ENCODE measurements at regions not wholly inside any gene's neighbourhood (a gene's known extent, or its start where the extent isn't known, plus 50 kb on each side); places are given as distances from the start of the nearest gene placed in this dataset.
"Not testable (repeated sequence)": the region's sequence is repeated elsewhere in the genome, so short reads cannot be mapped to it uniquely, and the experiment has no call there.

DNA sequence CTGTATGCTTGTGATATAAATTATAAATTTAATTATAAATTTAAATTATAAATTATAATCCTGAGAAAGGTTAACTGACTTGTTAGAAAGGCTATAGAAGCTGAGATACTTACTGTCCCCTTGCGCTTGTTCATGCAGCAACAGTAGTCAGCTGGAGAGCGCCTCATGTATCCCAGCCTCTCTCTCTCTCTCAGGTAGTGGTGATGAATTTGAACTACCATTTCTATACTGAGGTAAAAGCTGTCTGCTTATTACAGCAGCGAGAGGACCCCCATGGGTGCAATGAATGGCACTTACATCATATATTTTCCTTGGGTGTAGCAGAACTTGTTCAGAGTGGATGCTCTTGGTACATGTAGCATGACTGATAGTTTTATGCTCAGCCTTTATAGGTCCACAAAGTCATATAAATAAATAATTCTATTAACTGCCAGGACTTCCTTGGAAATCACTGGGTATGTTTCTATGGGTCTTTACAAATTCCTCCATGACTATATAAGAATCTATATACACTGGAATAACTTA is 1308.7 kb downstream of the REEP3 start:
- Mint-ChIP-seq H3K9me3 (no peaks in the 10 kb centered on the region), H3K27me3 (no peaks in the 10 kb centered on the region), H3K27ac (no peak overlapping the region), H3K36me3 (no peaks in the 10 kb centered on the region), H3K4me1 (no peaks in the 10 kb centered on the region), H3K4me3 (no peak overlapping the region)
- DNase-seq (ENCODE audit: low spot score in 2 of 2), result no peak
- ATAC-seq (ENCODE audit: low read depth), result no peak

DNA sequence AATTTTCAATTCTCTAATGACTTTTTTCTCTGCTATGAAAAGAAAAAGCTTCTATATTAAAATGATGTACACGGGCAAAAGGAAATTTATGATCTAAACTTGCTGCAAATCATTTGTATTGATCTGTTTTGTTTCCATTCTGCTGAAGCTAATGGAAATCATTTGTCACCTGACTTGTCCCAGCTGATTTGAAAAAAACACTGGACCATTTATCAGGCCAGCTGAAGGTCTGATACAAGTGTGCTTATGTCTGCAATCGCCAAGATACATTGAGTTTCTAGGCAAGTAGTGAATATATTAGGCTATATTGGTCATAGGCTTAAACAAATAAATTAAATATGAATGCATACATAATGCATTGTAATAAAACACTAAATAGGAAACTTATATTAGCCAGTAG is 1309.7 kb downstream of the REEP3 start:
- H3K9me3 Mint-ChIP-seq, result no peaks in the 10 kb centered on the region

DNA sequence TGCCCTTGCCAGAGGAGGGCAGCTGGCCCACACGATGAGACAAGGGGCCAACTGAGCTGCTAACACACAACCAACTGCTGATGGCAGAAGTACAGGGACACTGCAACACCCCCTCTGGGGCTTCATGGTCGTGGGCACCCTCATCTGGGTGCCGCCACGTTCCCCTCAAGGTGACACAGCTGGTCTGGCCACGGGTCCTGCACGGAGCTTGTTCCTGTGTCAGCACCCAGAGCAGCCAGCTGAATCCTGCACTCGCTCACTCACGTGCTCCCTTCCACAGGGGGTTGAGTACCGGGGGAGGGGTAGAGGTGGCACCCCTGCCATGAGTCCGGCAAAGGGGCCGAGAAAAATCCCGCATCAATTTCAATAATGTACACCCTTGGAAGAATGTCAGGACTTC is 1319.1 kb downstream of the REEP3 start:
- Mint-ChIP-seq H3K9me3 (peaks cover 6% of the 10 kb centered on the region), H3K36me3 (no peaks in the 10 kb centered on the region), H3K4me1 (no peaks in the 10 kb centered on the region)

More for the DNA sequence above, 1309.7 kb downstream of the REEP3 start:
- no peaks in the 10 kb centered on the region for H3K4me1 Mint-ChIP-seq
- ATAC-seq (ENCODE audit: low read depth) (no peak), DNase-seq (ENCODE audit: low spot score in 2 of 2) (no peak)
- H3K4me3 Mint-ChIP-seq, result no peak overlapping the region
- no peaks in the 10 kb centered on the region for H3K27me3 Mint-ChIP-seq
- no peak overlapping the region for H3K27ac Mint-ChIP-seq
- H3K36me3 Mint-ChIP-seq, result no peaks in the 10 kb centered on the region

DNA sequence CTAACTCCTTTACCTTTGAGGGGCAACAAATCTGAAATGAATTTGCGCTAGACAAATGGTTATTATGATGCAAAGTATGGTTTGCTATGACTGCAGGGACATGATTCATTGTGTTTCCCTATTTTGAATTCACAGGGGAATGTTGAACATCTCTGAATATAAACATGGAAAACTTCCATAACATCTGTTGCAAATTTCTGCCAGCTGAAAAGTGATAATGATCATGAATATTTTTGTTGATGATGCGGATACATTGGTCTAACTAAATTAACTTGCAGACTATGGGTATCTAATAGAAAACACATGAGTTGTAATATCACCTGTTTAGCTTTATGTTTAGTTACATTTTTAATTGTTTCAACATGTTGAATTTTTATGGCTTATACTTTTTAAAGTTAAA is 1325.5 kb downstream of the REEP3 start:
- Mint-ChIP-seq H3K27ac (no peak overlapping the region), H3K9me3 (peaks cover 5% of the 10 kb centered on the region), H3K4me3 (no peak overlapping the region), H3K4me1 (no peaks in the 10 kb centered on the region), H3K36me3 (no peaks in the 10 kb centered on the region), H3K27me3 (no peaks in the 10 kb centered on the region)
- no peak for DNase-seq (ENCODE audit: low spot score in 2 of 2)
- ATAC-seq (ENCODE audit: low read depth), result no peak

More for the DNA sequence above, 1319.1 kb downstream of the REEP3 start:
- no peaks in the 10 kb centered on the region for H3K27me3 Mint-ChIP-seq
- DNase-seq (ENCODE audit: low spot score in 2 of 2) (no peak), ATAC-seq (ENCODE audit: low read depth) (no peak)
- no peak overlapping the region for H3K4me3 Mint-ChIP-seq
- H3K27ac Mint-ChIP-seq, result no peak overlapping the region

DNA sequence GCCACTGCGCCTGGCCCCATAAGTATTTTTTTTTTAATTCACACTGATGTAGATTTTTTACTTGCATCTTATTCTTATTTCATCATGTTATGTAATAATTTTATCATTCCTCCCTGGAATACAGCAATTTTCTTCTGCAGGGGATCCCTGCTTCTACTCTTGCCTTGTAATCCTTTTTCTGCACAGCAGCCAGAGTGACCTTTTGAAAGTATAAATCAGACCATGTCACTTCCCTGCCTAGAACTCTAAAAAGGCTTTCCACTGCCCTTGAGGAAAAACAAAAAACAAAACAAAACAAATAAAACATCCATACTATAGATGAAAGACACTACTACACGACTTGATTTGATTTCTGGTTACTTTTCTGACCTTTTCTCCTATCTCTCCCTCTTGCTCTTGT is 1334.7 kb downstream of the REEP3 start:
- no peak for DNase-seq (ENCODE audit: low spot score in 2 of 2)
- no peaks in the 10 kb centered on the region for H3K9me3 Mint-ChIP-seq

DNA sequence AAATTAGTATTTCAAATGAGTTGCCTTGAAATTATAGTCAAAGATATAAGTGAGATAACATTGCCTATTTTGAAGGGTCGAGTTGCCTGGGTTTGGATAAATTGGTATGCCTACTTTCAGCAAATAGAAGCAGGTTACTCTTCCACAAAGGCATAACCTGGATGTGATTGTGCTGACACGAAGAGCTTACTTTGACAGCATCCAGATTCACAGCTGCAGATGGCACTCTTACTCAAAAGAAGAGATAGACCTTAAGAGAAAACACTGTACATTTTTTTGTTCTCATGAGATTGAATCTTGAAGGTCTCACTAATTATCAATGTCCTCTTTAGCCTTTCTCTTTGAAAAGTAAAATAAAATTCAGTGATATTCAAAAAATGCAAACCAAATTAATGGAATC is 1338.7 kb downstream of the REEP3 start:
- no peaks in the 10 kb centered on the region for H3K36me3 Mint-ChIP-seq
- no peak for ATAC-seq (ENCODE audit: low read depth)
- no peaks in the 10 kb centered on the region for H3K4me1 Mint-ChIP-seq
- H3K27ac Mint-ChIP-seq, result no peak overlapping the region
- no peak for DNase-seq (ENCODE audit: low spot score in 2 of 2)
- H3K9me3 Mint-ChIP-seq, result peaks cover 2% of the 10 kb centered on the region
- no peak overlapping the region for H3K4me3 Mint-ChIP-seq
- no peaks in the 10 kb centered on the region for H3K27me3 Mint-ChIP-seq

More for the DNA sequence above, 1334.7 kb downstream of the REEP3 start:
- ATAC-seq (ENCODE audit: low read depth), result no peak
- Mint-ChIP-seq H3K36me3 (no peaks in the 10 kb centered on the region), H3K27me3 (no peaks in the 10 kb centered on the region), H3K4me3 (no peak overlapping the region), H3K4me1 (no peaks in the 10 kb centered on the region), H3K27ac (no peak overlapping the region)

DNA sequence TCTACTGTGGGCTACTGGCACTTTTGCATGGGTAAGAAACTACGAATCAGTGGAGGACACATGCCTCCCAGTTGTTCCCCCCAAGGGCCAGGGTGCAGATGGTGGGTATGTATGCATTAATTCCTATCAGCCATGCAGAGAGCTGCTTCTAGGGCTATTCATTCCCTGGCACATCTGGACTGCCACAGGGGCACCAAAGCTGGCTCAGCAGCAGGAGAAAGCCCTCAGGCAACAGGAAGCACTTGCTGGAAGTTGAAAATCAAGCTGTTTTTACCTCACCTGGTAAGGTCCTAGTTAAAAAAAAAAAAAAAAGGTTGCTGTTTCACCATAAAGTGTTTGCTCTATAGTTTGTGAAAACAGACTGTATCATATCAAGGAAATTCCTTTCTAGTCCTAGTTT is 1342.6 kb downstream of the REEP3 start:
- Mint-ChIP-seq H3K4me1 (no peaks in the 10 kb centered on the region), H3K4me3 (no peak overlapping the region), H3K36me3 (no peaks in the 10 kb centered on the region), H3K27ac (no peak overlapping the region), H3K27me3 (no peaks in the 10 kb centered on the region), H3K9me3 (peaks cover 2% of the 10 kb centered on the region)
- ATAC-seq (ENCODE audit: low read depth) (no peak), DNase-seq (ENCODE audit: low spot score in 2 of 2) (no peak)

DNA sequence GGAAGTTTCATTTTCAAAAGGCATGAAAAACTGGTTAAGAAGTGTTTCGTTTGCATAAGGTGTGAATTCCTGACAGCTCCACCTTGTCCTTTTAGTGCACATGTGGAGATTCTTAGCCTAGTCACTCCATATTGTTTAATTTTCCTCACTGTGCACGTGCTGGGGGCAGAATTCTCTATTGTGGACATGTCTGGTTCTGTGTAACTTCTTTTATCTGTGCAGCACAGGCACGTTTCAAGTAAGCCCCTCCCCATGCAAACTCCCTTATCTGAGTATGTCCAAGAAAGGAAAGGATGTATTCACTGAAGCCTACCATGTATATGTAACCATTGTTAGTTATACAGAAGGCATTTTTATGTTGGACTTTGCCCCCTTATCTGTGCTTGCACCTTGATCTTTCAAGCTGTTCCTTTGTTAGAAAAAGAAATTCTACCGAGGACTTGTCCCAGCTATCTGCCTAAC is 1346.3 kb downstream of the REEP3 start:
- no peaks in the 10 kb centered on the region for H3K36me3 Mint-ChIP-seq
- DNase-seq (ENCODE audit: low spot score in 2 of 2), result no peak
- H3K9me3 Mint-ChIP-seq, result peaks cover 1% of the 10 kb centered on the region
- ATAC-seq (ENCODE audit: low read depth), result no peak
- no peaks in the 10 kb centered on the region for H3K27me3 Mint-ChIP-seq
- no peak overlapping the region for H3K27ac Mint-ChIP-seq
- no peak overlapping the region for H3K4me3 Mint-ChIP-seq
- no peaks in the 10 kb centered on the region for H3K4me1 Mint-ChIP-seq

DNA sequence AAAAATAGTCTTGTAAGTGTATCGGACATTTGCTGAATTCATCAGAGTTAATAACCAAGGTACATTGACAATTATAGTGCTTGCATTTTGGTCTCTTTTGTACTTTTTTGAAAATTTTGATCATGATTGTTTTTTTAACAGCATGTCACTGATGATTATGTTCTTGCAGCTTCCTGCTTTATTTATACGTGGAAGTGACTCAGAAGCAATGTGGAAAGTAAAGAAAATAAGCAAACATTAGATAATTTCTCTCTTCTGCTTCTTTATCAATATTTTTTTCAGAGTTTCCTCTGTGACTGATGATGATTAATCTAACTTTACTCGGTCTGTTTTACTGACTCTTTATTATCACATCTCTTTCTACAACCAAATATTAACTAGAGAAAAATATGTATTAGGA is 1351.9 kb downstream of the REEP3 start:
- ATAC-seq (ENCODE audit: low read depth) (no peak), DNase-seq (ENCODE audit: low spot score in 2 of 2) (no peak)
- Mint-ChIP-seq H3K36me3 (no peaks in the 10 kb centered on the region), H3K27ac (no peak overlapping the region), H3K9me3 (peaks cover 3% of the 10 kb centered on the region), H3K4me1 (no peaks in the 10 kb centered on the region), H3K4me3 (no peak overlapping the region), H3K27me3 (no peaks in the 10 kb centered on the region)

DNA sequence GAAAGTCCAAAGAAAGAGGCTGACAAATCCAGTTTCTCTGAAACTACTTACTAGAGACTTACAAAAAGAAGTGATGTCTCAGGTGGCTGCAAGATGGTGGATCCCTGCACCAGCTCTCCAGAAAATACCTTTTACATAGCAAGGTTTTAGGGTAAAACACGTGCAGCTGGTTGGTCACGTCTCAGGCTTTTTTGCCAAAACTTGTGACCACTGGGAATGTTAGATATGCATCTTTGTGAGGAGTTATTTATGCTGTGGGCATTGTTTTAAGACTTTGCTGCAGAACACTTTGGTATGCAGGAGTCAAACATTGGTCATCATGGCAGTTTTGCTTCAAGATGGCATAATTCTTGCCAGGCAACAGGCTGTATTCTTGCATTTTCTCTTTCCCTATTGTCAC is 1352.8 kb downstream of the REEP3 start:
- Mint-ChIP-seq H3K9me3 (peaks cover 3% of the 10 kb centered on the region), H3K36me3 (no peaks in the 10 kb centered on the region), H3K27ac (no peak overlapping the region), H3K27me3 (no peaks in the 10 kb centered on the region), H3K4me3 (no peak overlapping the region), H3K4me1 (no peaks in the 10 kb centered on the region)
- ATAC-seq (ENCODE audit: low read depth) (no peak), DNase-seq (ENCODE audit: low spot score in 2 of 2) (no peak)

DNA sequence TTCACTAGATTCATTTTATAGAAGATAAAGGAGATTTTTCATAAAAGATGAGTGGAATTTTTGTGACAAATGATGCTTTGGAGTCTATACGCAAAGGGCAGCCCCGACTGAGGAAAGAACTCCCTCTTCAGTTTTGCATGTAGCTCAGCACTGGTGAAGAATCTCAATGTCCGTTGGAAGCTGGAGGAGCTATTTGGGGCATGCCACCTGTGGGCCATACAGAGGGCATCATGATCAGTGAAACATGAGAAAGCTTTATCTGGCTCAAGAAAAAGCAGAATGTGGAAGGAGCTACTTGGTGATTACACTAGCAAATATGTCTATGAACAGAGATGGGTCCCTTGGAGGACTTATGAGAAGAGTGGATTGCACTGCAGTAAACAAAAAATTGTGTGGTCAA is 1359.3 kb downstream of the REEP3 start:
- Mint-ChIP-seq H3K27ac (no peak overlapping the region), H3K4me3 (no peak overlapping the region), H3K36me3 (no peaks in the 10 kb centered on the region), H3K27me3 (no peaks in the 10 kb centered on the region), H3K9me3 (peaks cover 1% of the 10 kb centered on the region), H3K4me1 (no peaks in the 10 kb centered on the region)
- ATAC-seq (ENCODE audit: low read depth) (no peak), DNase-seq (ENCODE audit: low spot score in 2 of 2) (no peak)

DNA sequence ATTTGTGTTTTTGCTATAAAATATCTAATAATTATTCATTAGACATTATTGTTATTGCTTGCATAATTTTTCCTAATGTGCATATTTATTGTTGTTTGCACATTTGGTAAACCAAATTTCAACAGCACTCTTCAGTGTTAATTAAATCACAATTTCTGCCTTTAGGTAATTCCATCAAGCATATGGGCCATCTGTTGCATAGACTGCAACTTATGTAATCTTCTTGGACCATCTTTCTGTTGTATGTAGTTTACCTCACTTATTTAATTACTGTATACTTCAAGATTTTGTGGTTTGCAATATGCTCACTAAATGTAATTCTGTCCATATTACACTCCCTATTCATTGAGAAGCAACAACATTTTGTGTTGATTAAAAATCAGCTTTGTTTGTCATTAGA is 1360.1 kb downstream of the REEP3 start:
- peaks cover 1% of the 10 kb centered on the region for H3K9me3 Mint-ChIP-seq
- H3K27ac Mint-ChIP-seq, result no peak overlapping the region
- H3K36me3 Mint-ChIP-seq, result no peaks in the 10 kb centered on the region
- ATAC-seq (ENCODE audit: low read depth) (no peak), DNase-seq (ENCODE audit: low spot score in 2 of 2) (no peak)
- H3K27me3 Mint-ChIP-seq, result no peaks in the 10 kb centered on the region
- H3K4me3 Mint-ChIP-seq, result no peak overlapping the region
- no peaks in the 10 kb centered on the region for H3K4me1 Mint-ChIP-seq

DNA sequence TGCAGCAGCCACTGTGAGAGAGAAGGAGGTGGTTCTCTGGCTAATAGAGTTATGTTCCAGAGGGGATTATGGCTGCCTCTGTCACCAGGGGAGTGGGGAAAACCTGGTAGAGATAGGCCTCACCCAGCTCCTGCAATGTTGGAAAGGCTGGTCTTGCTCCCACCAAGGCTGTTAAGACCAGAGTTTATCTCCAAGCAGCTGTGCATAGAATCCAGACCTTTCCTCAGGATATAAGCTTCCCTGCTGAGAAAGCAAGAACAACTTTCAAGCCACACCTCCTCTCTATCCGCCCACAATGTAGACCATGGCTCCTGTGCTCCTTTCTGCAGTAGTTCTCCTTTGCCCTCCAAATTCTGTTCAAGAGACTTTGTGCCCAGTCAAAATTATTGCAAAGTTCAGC is 1375.4 kb downstream of the REEP3 start:
- no peaks in the 10 kb centered on the region for H3K4me1 Mint-ChIP-seq
- no peak overlapping the region for H3K27ac Mint-ChIP-seq
- DNase-seq (ENCODE audit: low spot score in 2 of 2) (no peak), ATAC-seq (ENCODE audit: low read depth) (no peak)
- H3K36me3 Mint-ChIP-seq, result no peaks in the 10 kb centered on the region
- H3K4me3 Mint-ChIP-seq, result no peak overlapping the region
- peaks cover 7% of the 10 kb centered on the region for H3K9me3 Mint-ChIP-seq
- no peaks in the 10 kb centered on the region for H3K27me3 Mint-ChIP-seq

DNA sequence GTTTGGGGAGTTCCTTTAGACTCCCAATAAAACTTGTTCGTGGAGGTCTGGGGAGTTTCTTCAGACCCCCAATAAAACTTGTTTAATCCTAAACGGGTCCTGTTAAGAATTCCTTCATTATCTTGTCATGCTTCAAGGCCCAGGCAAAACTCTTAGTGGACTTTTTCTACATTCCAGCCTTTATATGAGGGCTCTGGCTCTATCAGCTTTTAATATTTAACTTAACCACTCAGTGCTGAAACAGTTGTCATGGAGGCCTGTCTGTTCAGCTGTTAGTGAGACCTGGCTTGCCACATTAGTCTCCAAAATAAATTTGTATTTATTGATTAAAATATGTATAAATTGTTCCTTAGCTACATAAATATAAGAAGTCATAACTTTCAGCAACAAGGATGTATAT is 1385.1 kb downstream of the REEP3 start:
- ATAC-seq (ENCODE audit: low read depth); H3K4me3 Mint-ChIP-seq; H3K27me3 Mint-ChIP-seq; H3K9me3 Mint-ChIP-seq; H3K36me3 Mint-ChIP-seq; H3K27ac Mint-ChIP-seq; DNase-seq (ENCODE audit: low spot score in 2 of 2); H3K4me1 Mint-ChIP-seq: not testable (repeated sequence)

DNA sequence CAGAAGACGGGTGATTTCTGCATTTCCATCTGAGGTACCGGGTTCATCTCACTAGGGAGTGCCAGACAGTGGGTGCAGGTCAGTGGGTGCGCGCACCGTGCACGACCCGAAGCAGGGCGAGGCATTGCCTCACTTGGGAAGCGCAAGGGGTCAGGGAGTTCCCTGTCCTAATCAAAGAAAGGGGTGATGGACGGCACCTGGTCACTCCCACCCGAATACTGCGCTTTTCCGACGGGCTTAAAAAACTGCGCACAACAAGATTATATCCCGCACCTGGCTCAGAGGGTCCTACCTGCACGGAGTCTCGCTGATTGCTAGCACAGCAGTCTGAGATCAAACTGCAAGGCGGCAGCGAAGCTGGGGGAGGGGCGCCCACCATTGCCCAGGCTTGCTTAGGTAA is 1403.1 kb downstream of the REEP3 start:
- ATAC-seq (ENCODE audit: low read depth); H3K27me3 Mint-ChIP-seq; H3K27ac Mint-ChIP-seq; H3K9me3 Mint-ChIP-seq; H3K36me3 Mint-ChIP-seq; H3K4me1 Mint-ChIP-seq; DNase-seq (ENCODE audit: low spot score in 2 of 2); H3K4me3 Mint-ChIP-seq: not testable (repeated sequence)
